Karpas-422 (cell line): ENCODE measurements at regions not wholly inside any gene's neighbourhood (a gene's known extent, or its start where the extent isn't known, plus 50 kb on each side); places are given as distances from the start of the nearest gene placed in this dataset.
A peak's percentile ranks its signal among the peaks of the same experiment; 100 is the strongest.

Experiments used
- DNase-seq: peaks from one replicate; pipeline ENCODE4 v3.0.0-alpha.2; 2015
- H2AFZ ChIP-seq: fragments of 200-600 bp; sonication (generic); 2 replicates; pipeline ENCODE4 v1.6.1; 2014; ENCODE audit warnings: antibody characterized with exemption, low read length, mixed read lengths
- H3K27ac ChIP-seq: fragments of 200-600 bp; sonication (generic); 2 replicates; pipeline ENCODE4 v1.5.1; 2014; ENCODE audit warnings: mild to moderate bottlenecking, low read length, moderate library complexity
- H3K27me3 ChIP-seq: fragments of 200-600 bp; sonication (generic); 2 replicates; pipeline ENCODE4 v1.6.1; 2014; ENCODE audit warnings: low read length, mixed read lengths
- H3K36me3 ChIP-seq: fragments of 200-600 bp; sonication (generic); 2 replicates; pipeline ENCODE4 v1.6.1; 2014; ENCODE audit warnings: low read length, mixed read lengths; ENCODE audit not compliant: insufficient read depth
- H3K4me1 ChIP-seq: fragments of 200-600 bp; sonication (generic); 2 replicates; pipeline ENCODE4 v1.6.1; 2014; ENCODE audit warnings: mild to moderate bottlenecking, low read length, mixed read lengths
- H3K4me2 ChIP-seq: fragments of 200-600 bp; sonication (generic); 2 replicates; pipeline ENCODE4 v1.6.1; 2014; ENCODE audit warnings: low read length, low read depth, mild to moderate bottlenecking; ENCODE audit not compliant: poor library complexity, severe bottlenecking
- H3K4me3 ChIP-seq: fragments of 200-600 bp; sonication (generic); 2 replicates; pipeline ENCODE4 v1.5.1; 2014; ENCODE audit warnings: mild to moderate bottlenecking, antibody characterized with exemption, low read length, mixed read lengths
- H3K79me2 ChIP-seq: fragments of 200-600 bp; sonication (generic); 2 replicates; pipeline ENCODE4 v1.6.1; 2014; ENCODE audit warnings: mild to moderate bottlenecking, low read length, mixed read lengths
- H3K9ac ChIP-seq: fragments of 200-600 bp; sonication (generic); 2 replicates; pipeline ENCODE4 v1.6.0; 2014; ENCODE audit warnings: low read length
- H3K9me2 ChIP-seq: fragments of 200-600 bp; sonication (generic), shearing (Covaris generic); replicated peaks from 2 replicates; pipeline ENCODE4 v1.6.0; 2014; ENCODE audit warnings: mild to moderate bottlenecking, low read length, moderate library complexity; ENCODE audit not compliant: insufficient read depth
- H3K9me3 ChIP-seq: fragments of 300-700, 200-600 bp; sonication (generic); 2 replicates; pipeline ENCODE4 v1.6.1; 2014; ENCODE audit warnings: low read length, mixed read lengths
- H4K20me1 ChIP-seq: fragments of 200-600 bp; sonication (generic); 2 replicates; pipeline ENCODE4 v1.6.1; 2014; ENCODE audit warnings: mild to moderate bottlenecking, antibody characterized with exemption, low read length, low read depth; ENCODE audit not compliant: insufficient read depth

- Histone ChIP-seq H3K36me3 (no peaks in the 10 kb centered on the region), H3K27me3 (no peaks in the 10 kb centered on the region), H3K27ac (no peak overlapping the region), H3K4me1 (no peaks in the 10 kb centered on the region), H4K20me1 (no peaks in the 10 kb centered on the region), H3K4me2 (no peak overlapping the region), H2AFZ (no peak overlapping the region), H3K9me2 (no peaks in the 10 kb centered on the region), H3K9me3 (no peaks in the 10 kb centered on the region), H3K4me3 (no peak overlapping the region), H3K79me2 (no peaks in the 10 kb centered on the region), H3K9ac (no peak overlapping the region)
- DNase-seq: no peak
These were observed 77.9 kb upstream of the MAN1A2 start for GRCh38 chr1:117289316-117289870.

DNA sequence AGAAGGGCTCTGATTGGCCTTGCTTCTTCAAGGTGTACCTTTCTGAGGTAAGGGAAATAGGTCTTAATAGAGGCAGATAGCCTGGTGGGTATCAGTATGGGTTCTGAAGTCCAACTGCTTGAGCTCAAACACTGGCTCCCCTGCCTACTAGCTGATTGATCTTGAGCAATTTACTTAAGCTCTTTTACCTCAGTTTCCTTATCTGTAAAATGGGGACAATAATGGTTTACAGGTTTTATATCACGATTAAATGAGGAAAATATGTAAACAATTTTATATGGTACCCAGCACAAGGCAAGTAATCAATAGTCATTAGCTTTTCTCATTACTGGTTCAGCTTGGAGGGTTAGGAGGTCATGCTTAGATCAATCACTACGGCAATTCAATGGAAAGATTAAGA is 75.8 kb upstream of the VTCN1 start:
- H3K79me2 ChIP-seq: no peaks in the 10 kb centered on the region
- H3K36me3 ChIP-seq: no peaks in the 10 kb centered on the region
- H3K4me2 ChIP-seq: no peak overlapping the region
- no peaks in the 10 kb centered on the region for H4K20me1 ChIP-seq
- H2AFZ ChIP-seq: no peak overlapping the region
- no peaks in the 10 kb centered on the region for H3K9me3 ChIP-seq
- no peaks in the 10 kb centered on the region for H3K4me1 ChIP-seq
- no peaks in the 10 kb centered on the region for H3K27me3 ChIP-seq
- no peak for DNase-seq
- H3K9me2 ChIP-seq: no peaks in the 10 kb centered on the region
- no peak overlapping the region for H3K4me3 ChIP-seq
- H3K9ac ChIP-seq: no peak overlapping the region
- H3K27ac ChIP-seq: no peak overlapping the region

DNA sequence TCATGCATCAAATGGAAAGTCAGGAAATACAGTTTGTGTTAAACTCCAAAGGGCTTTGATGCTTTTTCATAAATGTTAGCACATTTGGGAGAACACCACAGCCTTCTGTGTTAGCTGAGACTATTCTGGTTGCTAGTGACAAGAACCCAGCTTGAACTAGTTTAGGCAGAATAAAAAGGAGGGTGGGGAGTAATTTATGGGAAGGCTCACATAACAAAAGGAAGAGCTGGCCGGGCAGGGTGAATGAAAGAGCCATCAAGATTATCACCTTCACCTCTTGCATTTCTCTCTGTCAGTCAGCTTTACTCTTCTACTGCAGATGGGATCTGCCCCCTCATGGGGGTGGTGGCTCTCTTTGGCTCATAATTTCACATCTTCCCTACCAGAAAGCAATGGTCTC is 75.4 kb upstream of the VTCN1 start:
- H3K36me3 ChIP-seq: no peaks in the 10 kb centered on the region

GRCh38 chr1:117284399-117285215 is 73.9 kb upstream of the VTCN1 start:
- Histone ChIP-seq H3K36me3 (no peaks in the 10 kb centered on the region), H3K79me2 (no peaks in the 10 kb centered on the region), H3K27ac (no peak overlapping the region), H3K4me2 (no peak overlapping the region), H4K20me1 (no peaks in the 10 kb centered on the region), H3K4me1 (no peaks in the 10 kb centered on the region), H2AFZ (no peak overlapping the region), H3K4me3 (no peak overlapping the region), H3K9me3 (no peaks in the 10 kb centered on the region), H3K9me2 (no peaks in the 10 kb centered on the region), H3K9ac (no peak overlapping the region), H3K27me3 (no peaks in the 10 kb centered on the region)
- peak; percentile 68 for DNase-seq

More for the DNA sequence above, 75.4 kb upstream of the VTCN1 start:
- no peaks in the 10 kb centered on the region for H3K4me1 ChIP-seq
- no peak for DNase-seq
- no peaks in the 10 kb centered on the region for H3K27me3 ChIP-seq
- H3K27ac ChIP-seq: no peak overlapping the region
- H3K79me2 ChIP-seq: no peaks in the 10 kb centered on the region
- H3K4me3 ChIP-seq: no peak overlapping the region
- no peaks in the 10 kb centered on the region for H3K9me3 ChIP-seq
- no peaks in the 10 kb centered on the region for H3K9me2 ChIP-seq
- H2AFZ ChIP-seq: no peak overlapping the region
- no peaks in the 10 kb centered on the region for H4K20me1 ChIP-seq
- H3K4me2 ChIP-seq: no peak overlapping the region
- no peak overlapping the region for H3K9ac ChIP-seq

DNA sequence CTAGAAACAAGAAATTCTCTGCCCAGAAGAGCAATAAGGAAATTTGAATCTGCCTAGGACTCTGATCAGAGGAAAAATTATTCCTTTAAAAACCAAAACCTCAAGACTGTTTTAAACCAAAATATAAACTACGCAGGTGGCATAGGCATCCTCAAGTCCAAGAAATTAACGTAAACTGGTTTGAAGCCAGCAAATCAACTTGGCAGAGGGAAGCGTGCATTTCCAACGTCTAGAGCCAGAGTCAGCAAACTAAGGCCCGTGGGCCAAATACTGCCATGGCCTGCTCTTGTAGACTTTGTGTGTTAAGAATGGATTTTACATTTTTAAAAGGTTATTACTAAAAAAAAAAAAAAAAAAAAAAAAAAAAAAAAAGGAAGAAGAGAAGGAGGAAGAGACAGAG is 67.8 kb upstream of the VTCN1 start:
- Histone ChIP-seq H2AFZ (no peak overlapping the region), H4K20me1 (no peaks in the 10 kb centered on the region), H3K9ac (no peak overlapping the region), H3K27ac (no peak overlapping the region), H3K9me3 (no peaks in the 10 kb centered on the region), H3K4me1 (no peaks in the 10 kb centered on the region), H3K36me3 (no peaks in the 10 kb centered on the region), H3K79me2 (no peaks in the 10 kb centered on the region), H3K27me3 (no peaks in the 10 kb centered on the region), H3K4me3 (no peak overlapping the region), H3K4me2 (no peak overlapping the region), H3K9me2 (no peaks in the 10 kb centered on the region)
- DNase-seq: no peak

- no peak for DNase-seq
- H3K9me3 ChIP-seq: no peaks in the 10 kb centered on the region
- no peak overlapping the region for H3K4me3 ChIP-seq
- no peak overlapping the region for H3K9ac ChIP-seq
- no peaks in the 10 kb centered on the region for H4K20me1 ChIP-seq
- no peaks in the 10 kb centered on the region for H3K27me3 ChIP-seq
- no peak overlapping the region for H3K27ac ChIP-seq
- H3K4me1 ChIP-seq: no peaks in the 10 kb centered on the region
- no peak overlapping the region for H2AFZ ChIP-seq
- no peaks in the 10 kb centered on the region for H3K79me2 ChIP-seq
- no peak overlapping the region for H3K4me2 ChIP-seq
- H3K36me3 ChIP-seq: no peaks in the 10 kb centered on the region
- no peaks in the 10 kb centered on the region for H3K9me2 ChIP-seq
These were observed 64.3 kb upstream of the VTCN1 start for GRCh38 chr1:117275055-117275454.

- no peak for DNase-seq
- H3K36me3 ChIP-seq: no peaks in the 10 kb centered on the region
- no peak overlapping the region for H3K4me2 ChIP-seq
- H3K27me3 ChIP-seq: no peaks in the 10 kb centered on the region
- no peaks in the 10 kb centered on the region for H3K79me2 ChIP-seq
- H3K4me3 ChIP-seq: no peak overlapping the region
- no peaks in the 10 kb centered on the region for H4K20me1 ChIP-seq
- no peaks in the 10 kb centered on the region for H3K9me2 ChIP-seq
- no peak overlapping the region for H3K27ac ChIP-seq
- no peaks in the 10 kb centered on the region for H3K9me3 ChIP-seq
- no peak overlapping the region for H3K9ac ChIP-seq
- no peaks in the 10 kb centered on the region for H3K4me1 ChIP-seq
- no peak overlapping the region for H2AFZ ChIP-seq
These were observed 61.2 kb upstream of the VTCN1 start for GRCh38 chr1:117271959-117272358.

- H3K9me3 ChIP-seq: no peaks in the 10 kb centered on the region
- H4K20me1 ChIP-seq: no peaks in the 10 kb centered on the region
- no peak overlapping the region for H3K27ac ChIP-seq
- no peaks in the 10 kb centered on the region for H3K4me1 ChIP-seq
- H3K9me2 ChIP-seq: no peaks in the 10 kb centered on the region
- H3K27me3 ChIP-seq: no peaks in the 10 kb centered on the region
- no peak overlapping the region for H3K4me3 ChIP-seq
- no peak overlapping the region for H3K9ac ChIP-seq
- no peak for DNase-seq
- no peak overlapping the region for H3K4me2 ChIP-seq
- H3K36me3 ChIP-seq: no peaks in the 10 kb centered on the region
- no peak overlapping the region for H2AFZ ChIP-seq
- no peaks in the 10 kb centered on the region for H3K79me2 ChIP-seq
These were observed 60.4 kb upstream of the VTCN1 start for GRCh38 chr1:117271129-117271528.
